GM18526 (cell line): ENCODE measurements at regions not wholly inside any gene's neighbourhood (a gene's known extent, or its start where the extent isn't known, plus 50 kb on each side); places are given as distances from the start of the nearest gene placed in this dataset.

Experiments used
- POLR2A ChIP-seq: IDR thresholded peaks from 3 replicates; pipeline ENCODE4 v1.6.1; 2011; ENCODE audit not compliant: insufficient read length; ENCODE audit errors: extremely low read depth

DNA sequence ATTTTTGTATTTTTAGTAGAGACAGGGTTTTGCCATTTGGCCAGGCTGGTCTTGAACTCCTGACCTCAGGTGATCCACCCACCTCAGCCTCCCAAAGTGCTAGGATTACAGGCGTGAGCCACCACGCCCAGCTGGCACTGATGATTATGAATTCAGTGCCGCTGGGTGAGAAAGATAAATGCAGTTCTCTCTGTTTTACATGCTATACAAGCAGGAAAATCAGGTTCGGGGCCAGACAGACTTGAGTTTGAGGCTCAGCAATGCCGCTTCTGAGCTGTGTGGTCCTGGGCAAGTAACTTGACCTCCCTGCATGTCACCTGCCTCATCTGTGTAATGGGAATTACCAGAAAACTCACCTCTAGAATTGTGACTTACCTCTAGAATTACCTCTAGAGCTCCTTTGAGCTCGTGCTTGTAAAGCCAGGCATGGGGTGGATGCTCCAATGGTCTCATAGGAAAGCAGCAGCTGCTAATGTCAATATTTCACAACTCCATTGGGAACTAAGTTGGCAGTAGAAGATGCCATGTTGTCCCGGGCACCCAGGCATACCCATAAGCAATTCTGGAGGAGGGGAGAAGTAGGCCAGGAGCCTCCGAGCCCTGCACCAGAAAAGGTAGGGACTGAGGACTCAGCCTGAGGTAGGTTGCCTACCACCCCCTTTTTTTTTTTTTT is 119.8 kb upstream of the SLC25A33 start:
- TF ChIP-seq POLR2A, result no peak

DNA sequence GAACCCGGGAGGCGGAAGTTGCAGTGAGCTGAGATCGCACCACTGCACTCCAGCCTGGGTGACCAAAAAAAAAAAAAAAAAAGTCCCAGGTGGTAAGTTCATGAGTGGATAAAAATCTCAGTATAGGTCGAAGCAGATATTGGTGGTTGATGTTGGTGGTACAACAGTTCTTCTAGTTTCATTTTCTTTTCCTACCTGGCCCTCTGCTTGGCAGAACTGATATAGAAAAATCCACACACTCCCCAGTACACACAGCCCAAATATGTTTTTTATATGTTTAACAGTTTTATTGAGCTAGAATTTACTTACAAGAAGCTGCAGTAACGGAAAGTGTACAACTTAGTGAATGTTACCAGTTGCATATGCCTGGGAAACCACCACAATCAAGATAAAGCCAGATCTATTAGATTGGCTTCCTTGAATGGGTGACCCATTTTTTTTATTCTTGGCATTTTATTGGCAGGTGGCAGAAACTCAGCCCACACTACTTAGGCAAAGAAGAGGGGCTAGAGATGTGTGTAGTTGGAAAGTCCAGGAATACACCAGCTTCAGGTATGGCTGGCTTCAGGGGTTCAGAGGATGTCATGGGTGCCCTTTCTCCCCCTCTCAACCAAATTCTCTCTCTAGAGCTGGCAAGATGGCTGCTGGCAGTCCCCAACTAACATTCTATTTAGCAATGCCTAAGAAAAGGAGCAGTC is 118.3 kb upstream of the SLC25A33 start:
- TF ChIP-seq POLR2A, result no peak

- no peak for TF ChIP-seq POLR2A
Observed at GRCh38 chr1:9421533-9421873, 117.8 kb upstream of the SLC25A33 start.

- TF ChIP-seq POLR2A, result no peak
Observed at GRCh38 chr1:9422321-9422720, 116.9 kb upstream of the SLC25A33 start.

DNA sequence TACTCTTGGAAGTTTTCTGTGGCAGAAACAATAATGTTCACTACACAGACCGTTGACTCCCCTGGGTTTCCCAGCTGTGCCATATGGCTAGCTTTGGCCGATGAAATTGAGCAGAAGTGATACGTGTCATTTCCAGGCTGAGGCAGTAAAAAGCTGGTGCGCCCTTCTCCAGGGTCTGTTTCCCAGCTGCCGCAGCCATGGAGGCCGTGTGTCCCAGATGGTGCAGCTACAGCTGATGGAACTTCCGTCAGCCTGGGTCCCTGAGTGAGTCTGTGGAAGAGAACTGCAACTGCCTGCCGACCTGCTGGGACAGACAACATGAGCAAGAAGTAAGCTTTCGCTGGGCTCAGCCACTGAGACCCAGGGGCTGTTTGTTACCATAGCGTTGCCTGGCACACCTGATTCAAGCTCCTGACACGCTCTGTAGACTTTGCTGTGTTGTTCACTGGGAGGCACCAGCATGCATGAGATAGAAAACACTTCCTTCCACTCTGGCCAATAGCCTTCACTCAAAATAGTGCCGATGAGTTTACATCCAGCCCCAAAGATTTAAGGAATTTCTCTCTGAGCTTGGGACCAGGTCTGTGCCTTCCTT is 116.3 kb upstream of the SLC25A33 start:
- no peak for TF ChIP-seq POLR2A

DNA sequence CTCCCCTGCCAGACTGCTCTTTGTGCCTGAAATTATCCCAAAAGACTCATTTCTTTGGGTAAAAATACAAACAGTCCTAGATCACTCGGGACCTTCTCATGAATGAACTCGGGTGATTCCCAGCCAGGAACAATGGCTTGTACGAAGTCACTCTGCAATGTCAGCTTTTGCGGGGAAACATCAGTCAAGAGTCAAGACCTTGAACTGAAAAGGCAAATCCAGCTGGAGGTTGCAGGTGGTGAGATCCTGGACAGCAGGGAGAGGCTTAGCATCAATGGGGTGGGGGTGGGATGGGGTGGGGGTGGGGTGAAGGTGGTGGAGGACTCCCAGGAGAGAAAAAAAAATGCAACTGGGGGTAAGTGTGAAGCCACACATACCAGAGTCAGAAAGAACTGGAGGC is 115.0 kb upstream of the SLC25A33 start:
- no peak for TF ChIP-seq POLR2A

- no peak for TF ChIP-seq POLR2A
Observed at GRCh38 chr1:9425859-9426258, 113.4 kb upstream of the SLC25A33 start.

- TF ChIP-seq POLR2A, result no peak
Observed at GRCh38 chr1:9426291-9426711, 113.0 kb upstream of the SLC25A33 start.

- no peak for TF ChIP-seq POLR2A
Observed at GRCh38 chr1:9427388-9427787, 111.9 kb upstream of the SLC25A33 start.

DNA sequence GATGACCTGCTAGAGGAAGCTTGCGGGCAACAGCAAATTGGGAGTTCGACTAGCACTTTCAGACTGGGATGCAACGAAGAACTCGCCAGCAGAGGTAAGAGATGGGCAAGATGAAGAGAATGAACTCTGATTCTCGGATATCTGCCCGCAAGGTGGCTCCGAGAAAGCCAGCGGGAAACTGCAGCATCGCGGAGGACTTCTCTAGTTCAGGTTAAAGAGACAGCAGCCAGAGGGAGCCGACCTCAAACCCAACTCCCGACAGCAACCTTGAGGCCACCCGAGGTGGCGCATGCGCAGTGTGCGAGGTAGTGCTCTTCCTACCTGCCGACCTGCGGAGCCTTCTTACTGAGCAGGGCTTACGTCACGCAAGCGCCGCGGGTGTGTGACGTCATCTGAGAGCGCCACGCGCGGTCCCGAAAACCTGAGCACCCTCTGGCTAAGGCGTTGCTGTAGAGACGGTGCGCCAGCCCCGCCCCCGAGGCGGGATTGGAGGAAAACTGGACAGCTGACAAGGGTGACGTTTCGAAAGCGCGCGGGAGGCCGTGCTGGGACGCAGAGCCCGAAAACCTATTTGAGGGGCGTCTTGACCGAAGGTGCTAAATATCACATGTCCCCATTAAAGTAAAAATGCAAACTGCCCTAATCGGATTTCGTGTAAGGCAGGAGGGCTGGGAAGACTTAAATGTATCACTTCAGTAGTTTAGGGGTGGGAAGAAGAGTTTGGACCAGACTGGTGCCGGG is 110.5 kb upstream of the SLC25A33 start:
- peak; percentile 67 for TF ChIP-seq POLR2A

DNA sequence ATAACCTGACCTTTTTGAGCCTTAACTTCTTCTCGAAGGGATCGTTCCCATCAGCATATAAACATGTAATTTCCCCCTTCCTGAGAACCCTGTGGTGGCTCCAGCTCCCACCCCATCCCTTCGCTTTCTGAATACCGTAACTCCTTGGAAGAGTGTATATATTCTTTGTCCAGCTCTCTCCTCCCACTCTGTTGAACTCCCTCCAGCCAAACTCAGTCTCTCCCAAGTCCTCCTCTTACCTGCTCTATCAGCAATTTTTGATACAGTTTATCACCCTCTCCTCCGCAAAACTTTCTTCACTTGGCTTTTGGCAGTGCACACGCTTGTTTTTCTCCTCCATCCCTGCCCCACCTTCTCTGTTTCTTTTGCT is 109.9 kb upstream of the SLC25A33 start:
- TF ChIP-seq POLR2A, result no peak

- no peak for TF ChIP-seq POLR2A
Observed at GRCh38 chr1:9434247-9435152, 104.8 kb upstream of the SLC25A33 start.

- TF ChIP-seq POLR2A, result no peak
Observed at GRCh38 chr1:9435153-9435636, 104.1 kb upstream of the SLC25A33 start.

GRCh38 chr1:9435854-9436640 is 103.2 kb upstream of the SLC25A33 start:
- no peak for TF ChIP-seq POLR2A
